H9 (cell line): ENCODE measurements at regions not wholly inside any gene's neighbourhood (a gene's known extent, or its start where the extent isn't known, plus 50 kb on each side); places are given as distances from the start of the nearest gene placed in this dataset.

Experiments used
- DNase-seq: peaks from one replicate; pipeline ENCODE4 v3.0.0-alpha.2; 2017
- H2AFZ ChIP-seq: one replicate; pipeline ENCODE4 v1.6.1; 2013; ENCODE audit warnings: mild to moderate bottlenecking, low read length, control low read depth, moderate library complexity
- H2AK5ac ChIP-seq: 2 replicates; pipeline ENCODE4 v1.6.1; 2013; ENCODE audit warnings: low read length, control low read depth, mixed read lengths; ENCODE audit not compliant: insufficient read length
- H2BK120ac ChIP-seq: one replicate; pipeline ENCODE4 v1.6.1; 2013; ENCODE audit warnings: low read depth, mild to moderate bottlenecking, low read length, control low read depth, inconsistent platforms; ENCODE audit not compliant: poor library complexity, severe bottlenecking
- H2BK12ac ChIP-seq: 2 replicates; pipeline ENCODE4 v1.6.1; 2013; ENCODE audit warnings: low read length, control low read depth, mixed read lengths, low read depth; ENCODE audit not compliant: insufficient read length
- H2BK15ac ChIP-seq: 2 replicates; pipeline ENCODE4 v1.6.1; 2013; ENCODE audit warnings: low read depth, low read length, control low read depth
- H2BK20ac ChIP-seq: one replicate; pipeline ENCODE4 v1.6.1; 2013; ENCODE audit warnings: low read depth, mild to moderate bottlenecking, low read length, control low read depth, inconsistent platforms; ENCODE audit not compliant: poor library complexity, severe bottlenecking
- H2BK5ac ChIP-seq: 2 replicates; pipeline ENCODE4 v1.6.1; 2013; ENCODE audit warnings: low read length, control low read depth, mixed read lengths; ENCODE audit not compliant: insufficient read length
- H3K14ac ChIP-seq: 2 replicates; pipeline ENCODE4 v1.6.1; 2013; ENCODE audit warnings: low read length, control low read depth; ENCODE audit not compliant: insufficient read depth
- H3K18ac ChIP-seq: 2 replicates; pipeline ENCODE4 v1.6.1; 2013; ENCODE audit warnings: low read depth, mild to moderate bottlenecking, mixed read lengths, low read length, control low read depth; ENCODE audit not compliant: insufficient read length
- H3K23ac ChIP-seq: 2 replicates; pipeline ENCODE4 v1.6.1; 2013; ENCODE audit warnings: low read length, control low read depth, mixed read lengths, low read depth; ENCODE audit not compliant: insufficient read length
- H3K23me2 ChIP-seq: 2 replicates; pipeline ENCODE4 v1.6.1; 2013; ENCODE audit warnings: low read depth, mild to moderate bottlenecking, mixed read lengths, low read length, control low read depth; ENCODE audit not compliant: insufficient read length, poor library complexity, severe bottlenecking
- H3K27ac ChIP-seq: 2 replicates; pipeline ENCODE4 v1.5.1; 2013; ENCODE audit warnings: low read length, control low read depth, mixed read lengths, low read depth; ENCODE audit not compliant: insufficient read length
- H3K27me3 ChIP-seq: 2 replicates; pipeline ENCODE4 v1.6.1; 2013; ENCODE audit warnings: low read length, control low read depth, inconsistent platforms; ENCODE audit not compliant: insufficient read depth
- H3K4ac ChIP-seq: 2 replicates; pipeline ENCODE4 v1.6.1; 2013; ENCODE audit warnings: low read depth, mild to moderate bottlenecking, control low read depth, inconsistent platforms, low read length, moderate library complexity
- H3K4me1 ChIP-seq: 2 replicates; pipeline ENCODE4 v1.6.1; 2013; ENCODE audit warnings: low read length, control low read depth, inconsistent platforms; ENCODE audit not compliant: insufficient read depth
- H3K4me2 ChIP-seq: 2 replicates; pipeline ENCODE4 v1.6.1; 2013; ENCODE audit warnings: low read length, control low read depth, mixed read lengths; ENCODE audit not compliant: insufficient read length, insufficient read depth
- H3K56ac ChIP-seq: 2 replicates; pipeline ENCODE4 v1.6.1; 2013; ENCODE audit warnings: low read depth, mild to moderate bottlenecking, mixed read lengths, low read length, control low read depth; ENCODE audit not compliant: insufficient read length
- H3K79me1 ChIP-seq: 2 replicates; pipeline ENCODE4 v1.6.1; 2013; ENCODE audit warnings: low read depth, mild to moderate bottlenecking, moderate library complexity, low read length, control low read depth, inconsistent platforms; ENCODE audit not compliant: insufficient read depth, poor library complexity, severe bottlenecking
- H3K79me2 ChIP-seq: 2 replicates; pipeline ENCODE4 v1.6.1; 2013; ENCODE audit warnings: low read length, control low read depth, inconsistent platforms; ENCODE audit not compliant: insufficient read depth
- H3K9ac ChIP-seq: 2 replicates; pipeline ENCODE4 v1.6.1; 2013; ENCODE audit warnings: low read length, control low read depth, mixed read lengths; ENCODE audit not compliant: insufficient read length; ENCODE audit errors: extremely low read depth
- H3K9me3 ChIP-seq: one replicate; pipeline ENCODE4 v1.6.1; 2013; ENCODE audit warnings: low read depth, low read length, inconsistent platforms; ENCODE audit not compliant: control insufficient read depth
- H3T11ph ChIP-seq: one replicate; pipeline ENCODE4 v1.6.1; 2013; ENCODE audit warnings: mild to moderate bottlenecking, low read length, control low read depth, inconsistent platforms
- H4K20me1 ChIP-seq: one replicate; pipeline ENCODE4 v1.6.1; 2013; ENCODE audit not compliant: control insufficient read depth, insufficient read length, insufficient read depth
- H4K5ac ChIP-seq: 2 replicates; pipeline ENCODE4 v1.6.1; 2013; ENCODE audit warnings: low read depth, mild to moderate bottlenecking, mixed read lengths, low read length, control low read depth; ENCODE audit not compliant: insufficient read length
- H4K8ac ChIP-seq: replicated peaks from 2 replicates; pipeline ENCODE4 v1.6.1; 2013; ENCODE audit warnings: low read length, control low read depth, mixed read lengths, low read depth; ENCODE audit not compliant: insufficient read length
- H4K91ac ChIP-seq: 2 replicates; pipeline ENCODE4 v1.6.1; 2013; ENCODE audit warnings: low read depth, mild to moderate bottlenecking, moderate library complexity, mixed read lengths, low read length, control low read depth; ENCODE audit not compliant: insufficient read length
- H3K27ac Mint-ChIP-seq, 3 experiments: 2 replicates in 2 of 3; 3 replicates in 1 of 3; pipeline ENCODE4 v1.8.0; 2020 to 2021; ENCODE audit warnings: mixed read lengths in 3 of 3, mild to moderate bottlenecking in 1 of 3, moderate library complexity in 1 of 3
- H3K27me3 Mint-ChIP-seq: 2 replicates; pipeline ENCODE4 v1.8.0; 2021; ENCODE audit warnings: low read depth, mild to moderate bottlenecking, moderate library complexity, mixed read lengths
- H3K36me3 Mint-ChIP-seq, 3 experiments: 2 replicates in 2 of 3; 3 replicates in 1 of 3; pipeline ENCODE4 v1.8.0; 2020 to 2021; ENCODE audit warnings: low read depth in 3 of 3, mixed read lengths in 3 of 3; ENCODE audit not compliant: insufficient read depth in 1 of 3
- H3K4me1 Mint-ChIP-seq, 2 experiments: 2 replicates each; pipeline ENCODE4 v1.8.0; 2020; ENCODE audit warnings: mixed read lengths in 2 of 2
- H3K4me3 Mint-ChIP-seq, 2 experiments: 2 replicates in 1 of 2; 3 replicates in 1 of 2; pipeline ENCODE4 v1.8.0; 2020 to 2021; ENCODE audit warnings: mild to moderate bottlenecking in 2 of 2, mixed read lengths in 2 of 2, moderate library complexity in 1 of 2
- H3K9me3 Mint-ChIP-seq, 2 experiments: 2 replicates in 1 of 2; 3 replicates in 1 of 2; pipeline ENCODE4 v1.8.0; 2020; ENCODE audit warnings: mild to moderate bottlenecking in 2 of 2, mixed read lengths in 2 of 2, moderate library complexity in 1 of 2
- WGBS: extraction: QIAGEN DNeasy Blood & Tissue Kit; methylation state at CpG from one replicate; pipeline ENCODE4 v1.1.7; 2013; ENCODE audit warnings: missing lambda C conversion rate, low lambda C conversion rate, mixed read lengths; ENCODE audit not compliant: insufficient read length; ENCODE audit errors: extremely low coverage; 5-methylcytosine and 5-hydroxymethylcytosine counted together
- TF ChIP-seq, protein P1 (sequence below): fragments of 200-600 bp; sonication (generic); conservative IDR thresholded peaks from 3 replicates; pipeline ENCODE4 v1.8.0; 2021; ENCODE audit warnings: antibody characterized with exemption, mild to moderate bottlenecking

DNA sequence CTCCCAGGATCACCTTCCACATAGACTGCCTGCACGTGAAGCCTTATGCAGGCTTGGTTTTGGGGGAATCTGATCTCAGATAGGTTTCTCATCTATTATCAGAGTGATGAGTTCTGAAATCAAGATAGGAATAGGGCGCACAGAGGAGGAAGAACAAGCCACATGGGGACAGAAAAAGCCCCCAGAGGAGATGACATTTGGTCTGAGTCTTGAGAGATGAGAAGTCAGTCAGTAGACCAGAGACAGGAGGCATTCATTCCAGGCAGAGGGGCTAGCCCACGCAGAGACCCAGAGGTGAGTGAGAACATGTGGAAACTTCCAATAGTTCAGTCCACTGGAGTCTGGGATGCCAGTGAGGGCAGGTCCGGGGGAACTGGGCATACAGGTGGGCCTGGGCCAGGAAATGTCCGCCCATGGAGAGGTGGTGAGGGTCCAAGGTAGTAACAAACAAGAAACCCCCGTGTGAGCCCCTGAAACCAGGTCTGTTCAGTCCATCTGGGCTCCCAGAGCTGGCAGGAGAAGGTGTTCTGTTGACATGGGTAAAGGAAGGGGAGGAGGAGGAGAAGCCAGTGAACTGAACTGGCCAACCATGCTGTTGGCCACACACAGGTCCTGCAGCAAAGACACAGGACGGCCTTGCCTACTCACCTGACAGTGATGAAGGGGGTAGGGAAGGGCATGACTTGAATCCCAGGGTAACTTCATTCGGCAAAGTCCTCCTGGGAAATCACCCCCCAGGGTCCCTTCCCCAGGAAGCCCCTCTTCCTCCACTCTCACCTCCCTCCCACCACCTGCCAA is 69.3 kb upstream of the SMNDC1 start:
- TF ChIP-seq, protein P1, sequence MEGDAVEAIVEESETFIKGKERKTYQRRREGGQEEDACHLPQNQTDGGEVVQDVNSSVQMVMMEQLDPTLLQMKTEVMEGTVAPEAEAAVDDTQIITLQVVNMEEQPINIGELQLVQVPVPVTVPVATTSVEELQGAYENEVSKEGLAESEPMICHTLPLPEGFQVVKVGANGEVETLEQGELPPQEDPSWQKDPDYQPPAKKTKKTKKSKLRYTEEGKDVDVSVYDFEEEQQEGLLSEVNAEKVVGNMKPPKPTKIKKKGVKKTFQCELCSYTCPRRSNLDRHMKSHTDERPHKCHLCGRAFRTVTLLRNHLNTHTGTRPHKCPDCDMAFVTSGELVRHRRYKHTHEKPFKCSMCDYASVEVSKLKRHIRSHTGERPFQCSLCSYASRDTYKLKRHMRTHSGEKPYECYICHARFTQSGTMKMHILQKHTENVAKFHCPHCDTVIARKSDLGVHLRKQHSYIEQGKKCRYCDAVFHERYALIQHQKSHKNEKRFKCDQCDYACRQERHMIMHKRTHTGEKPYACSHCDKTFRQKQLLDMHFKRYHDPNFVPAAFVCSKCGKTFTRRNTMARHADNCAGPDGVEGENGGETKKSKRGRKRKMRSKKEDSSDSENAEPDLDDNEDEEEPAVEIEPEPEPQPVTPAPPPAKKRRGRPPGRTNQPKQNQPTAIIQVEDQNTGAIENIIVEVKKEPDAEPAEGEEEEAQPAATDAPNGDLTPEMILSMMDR, result no peak
- no peak overlapping the region for H3K4me3 Mint-ChIP-seq
- WGBS, result no CpG with 5 or more reads among the region's 8 CpGs

More for the DNA sequence above, 69.3 kb upstream of the SMNDC1 start:
- no peak overlapping the region for H3K18ac ChIP-seq
- H2BK5ac ChIP-seq, result no peak overlapping the region
- H2AFZ ChIP-seq, result no peak overlapping the region
- Mint-ChIP-seq H3K4me1 (peaks cover 9% of the 10 kb centered on the region in 2 experiments; a peak in 3 of 4 replicates), H3K9me3 (no peaks in the 10 kb centered on the region), H3K27me3 (peaks cover 2% of the 10 kb centered on the region; the same call in 1 of the 2 replicates), H3K36me3 (no peaks in the 10 kb centered on the region), H3K27ac (no peak overlapping the region)
- H4K8ac ChIP-seq, result no peak overlapping the region
- DNase-seq, result no peak
- peaks cover 2% of the 10 kb centered on the region; the same call in 1 of the 2 replicates for H3K4me1 ChIP-seq
- H3K4me2 ChIP-seq, result no peak overlapping the region
- H3K9me3 ChIP-seq, result no peaks in the 10 kb centered on the region
- H3K4ac ChIP-seq, result no peak overlapping the region
- no peak overlapping the region for H2AK5ac ChIP-seq
- no peak overlapping the region for H4K91ac ChIP-seq
- H2BK15ac ChIP-seq, result no peak overlapping the region
- H4K20me1 ChIP-seq, result no peaks in the 10 kb centered on the region
- H4K5ac ChIP-seq, result no peak overlapping the region
- no peak overlapping the region for H3T11ph ChIP-seq
- H3K27me3 ChIP-seq, result no peaks in the 10 kb centered on the region
- no peak overlapping the region for H2BK12ac ChIP-seq
- no peak overlapping the region for H3K56ac ChIP-seq
- H3K23ac ChIP-seq, result no peak overlapping the region
- H2BK120ac ChIP-seq, result no peak overlapping the region
- no peak overlapping the region for H3K27ac ChIP-seq
- no peaks in the 10 kb centered on the region for H3K23me2 ChIP-seq
- H3K79me2 ChIP-seq, result no peaks in the 10 kb centered on the region
- no peak overlapping the region for H2BK20ac ChIP-seq
- no peak overlapping the region for H3K14ac ChIP-seq
- H3K9ac ChIP-seq, result no peak overlapping the region
- no peaks in the 10 kb centered on the region for H3K79me1 ChIP-seq
